Jurkat, Clone E6-1 (cell line): ENCODE measurements at regions not wholly inside any gene's neighbourhood (a gene's known extent, or its start where the extent isn't known, plus 50 kb on each side); places are given as distances from the start of the nearest gene placed in this dataset.
A peak's percentile ranks its signal among the peaks of the same experiment; 100 is the strongest.
"Not testable (repeated sequence)": the region's sequence is repeated elsewhere in the genome, so short reads cannot be mapped to it uniquely, and the experiment has no call there.

ENCODE experiments used
- DNase-seq: peaks from one replicate; pipeline ENCODE4 v3.0.0-alpha.2; 2011; ENCODE audit warnings: low read depth, low spot score
- H3K4me3 ChIP-seq: 2 replicates; pipeline ENCODE4 v1.5.1; 2011; ENCODE audit warnings: mild to moderate bottlenecking, low read length, control low read depth, moderate library complexity

GRCh38 chr12:104906695-104907094, 51.4 kb downstream of the SLC41A2 start:
- H3K4me3 ChIP-seq, result no peak overlapping the region
- no peak for DNase-seq

GRCh38 chr12:104905446-104905845, 52.6 kb downstream of the SLC41A2 start:
- not testable (repeated sequence) for DNase-seq, H3K4me3 ChIP-seq

GRCh38 chr12:104903648-104904423, 54.3 kb downstream of the SLC41A2 start:
- no peak for DNase-seq
- no peak overlapping the region for H3K4me3 ChIP-seq

- no peak overlapping the region for H3K4me3 ChIP-seq
- no peak for DNase-seq
Measured at GRCh38 chr12:104902125-104902524, 56.0 kb downstream of the SLC41A2 start.

- H3K4me3 ChIP-seq, result no peak overlapping the region
- DNase-seq, result no peak
Measured at GRCh38 chr12:104896710-104897109, 61.4 kb downstream of the SLC41A2 start.

GRCh38 chr12:104896146-104896545, 61.9 kb downstream of the SLC41A2 start:
- no peak for DNase-seq
- no peak overlapping the region for H3K4me3 ChIP-seq

GRCh38 chr12:104895415-104895814, 62.7 kb downstream of the SLC41A2 start:
- no peak overlapping the region for H3K4me3 ChIP-seq
- DNase-seq, result no peak

- no peak overlapping the region for H3K4me3 ChIP-seq
- no peak for DNase-seq
Measured at GRCh38 chr12:104890476-104891096, 67.5 kb downstream of the SLC41A2 start.

- H3K4me3 ChIP-seq, result no peak overlapping the region
- no peak for DNase-seq
Measured at GRCh38 chr12:104889735-104890134, 68.4 kb downstream of the SLC41A2 start.

- DNase-seq, result no peak
- H3K4me3 ChIP-seq, result no peak overlapping the region
Measured at GRCh38 chr12:104888892-104889291, 69.2 kb downstream of the SLC41A2 start.

GRCh38 chr12:104888481-104888880, 69.6 kb downstream of the SLC41A2 start:
- no peak overlapping the region for H3K4me3 ChIP-seq
- no peak for DNase-seq

- no peak for DNase-seq
- no peak overlapping the region for H3K4me3 ChIP-seq
Measured at GRCh38 chr12:104887452-104887851, 70.6 kb downstream of the SLC41A2 start.

GRCh38 chr12:104886418-104887401, 71.4 kb downstream of the SLC41A2 start:
- no peak for DNase-seq
- no peak overlapping the region for H3K4me3 ChIP-seq

- DNase-seq, H3K4me3 ChIP-seq: not testable (repeated sequence)
Measured at GRCh38 chr12:104878858-104879257, 79.2 kb downstream of the SLC41A2 start.

- no peak overlapping the region for H3K4me3 ChIP-seq
- DNase-seq, result peak; percentile 38
Measured at GRCh38 chr12:104877103-104877705, 80.9 kb downstream of the SLC41A2 start.

GRCh38 chr12:104873374-104873773, 84.7 kb downstream of the SLC41A2 start:
- H3K4me3 ChIP-seq, result no peak overlapping the region
- DNase-seq, result no peak

GRCh38 chr12:104870797-104871196, 87.3 kb downstream of the SLC41A2 start:
- no peak for DNase-seq
- no peak overlapping the region for H3K4me3 ChIP-seq

- H3K4me3 ChIP-seq, result no peak overlapping the region
- no peak for DNase-seq
Measured at GRCh38 chr12:104866291-104866690, 91.8 kb downstream of the SLC41A2 start.

GRCh38 chr12:104865080-104865479, 93.0 kb downstream of the SLC41A2 start:
- peak; percentile 71 for DNase-seq
- H3K4me3 ChIP-seq, result no peak overlapping the region
